NCI-H526 treated with DMSO at 0.1 percent for 48 hours (cell line): ENCODE measurements at regions not wholly inside any gene's neighbourhood (a gene's known extent, or its start where the extent isn't known, plus 50 kb on each side); places are given as distances from the start of the nearest gene placed in this dataset.

Experiments used
- DNase-seq: peaks from one replicate; lab custom pipeline; 2025; lab: John Stamatoyannopoulos, UW

DNA sequence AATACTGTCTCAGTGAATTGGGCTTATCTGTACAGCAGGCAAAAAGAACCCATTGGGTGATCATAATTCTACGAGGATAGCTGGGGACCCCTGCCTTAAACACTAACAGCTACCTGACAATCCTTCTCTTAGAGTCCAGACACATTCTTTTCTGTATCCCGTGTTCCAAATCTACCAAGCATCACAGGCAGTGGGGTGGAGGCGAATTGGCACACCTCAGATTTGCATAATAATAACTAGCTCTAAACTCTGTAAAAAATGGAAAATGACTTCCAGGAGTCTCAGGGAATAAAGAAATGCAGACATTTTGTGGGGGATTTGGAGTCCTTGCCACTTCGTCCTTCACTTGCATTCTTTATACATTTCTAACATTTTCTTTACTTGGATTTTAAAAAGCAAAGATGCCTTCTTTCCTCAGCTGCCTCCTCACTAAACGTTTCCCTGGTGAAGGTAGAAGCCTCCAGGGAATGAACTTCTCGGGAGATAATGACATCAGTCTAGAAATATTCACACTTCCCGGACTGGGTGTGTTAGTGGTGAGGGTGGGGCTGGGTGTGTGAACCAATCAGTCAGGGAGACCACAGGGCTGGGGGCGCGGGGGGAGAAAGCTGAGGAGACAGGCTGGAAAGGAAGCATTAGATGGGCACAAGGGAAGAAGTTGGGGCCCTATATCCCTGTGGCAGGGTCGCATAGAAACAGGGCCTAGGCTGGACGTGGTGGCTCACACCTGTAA, 59.1 kb upstream of the BOD1L2 start:
- DNase-seq, result no peak

DNA sequence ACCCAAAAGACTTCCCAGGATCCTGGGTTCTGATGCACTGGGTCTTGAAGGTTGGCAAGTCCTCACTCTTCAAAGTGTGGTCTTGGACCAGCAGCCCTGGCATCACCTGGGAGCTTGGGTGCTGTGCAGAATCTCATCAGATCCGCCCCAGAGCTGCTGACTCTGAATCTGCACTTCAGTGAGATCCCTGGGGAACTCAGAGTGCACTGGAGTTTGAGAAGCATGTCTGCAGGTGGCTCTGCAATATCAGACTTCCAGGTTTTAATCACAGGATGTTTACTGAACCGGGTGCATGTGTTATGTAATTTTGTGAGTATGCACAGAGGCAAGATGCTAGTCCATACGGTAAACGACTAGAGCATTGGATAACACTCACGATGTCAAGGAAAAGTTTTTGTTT, 58.0 kb upstream of the BOD1L2 start:
- peak; percentile 19 for DNase-seq

DNA sequence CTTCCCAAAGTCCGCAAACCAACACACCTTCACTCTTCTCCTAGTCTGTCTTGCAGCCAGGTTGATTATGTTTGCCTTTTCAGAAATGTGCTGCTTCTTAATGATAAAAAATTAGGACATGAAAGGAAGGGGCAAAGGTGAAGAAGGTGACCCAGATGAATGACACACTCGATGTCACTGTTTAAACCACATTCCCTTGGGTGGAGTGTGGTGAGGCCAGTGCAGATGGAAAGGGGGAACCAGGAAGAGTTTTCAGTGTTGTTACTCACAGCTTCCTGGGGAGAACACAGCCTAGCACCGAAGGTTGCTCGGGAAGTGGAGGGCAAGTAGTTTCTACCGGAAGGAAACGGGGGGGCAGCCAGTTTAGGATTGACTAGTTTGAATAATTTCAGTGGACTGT, 57.2 kb upstream of the BOD1L2 start:
- no peak for DNase-seq

DNA sequence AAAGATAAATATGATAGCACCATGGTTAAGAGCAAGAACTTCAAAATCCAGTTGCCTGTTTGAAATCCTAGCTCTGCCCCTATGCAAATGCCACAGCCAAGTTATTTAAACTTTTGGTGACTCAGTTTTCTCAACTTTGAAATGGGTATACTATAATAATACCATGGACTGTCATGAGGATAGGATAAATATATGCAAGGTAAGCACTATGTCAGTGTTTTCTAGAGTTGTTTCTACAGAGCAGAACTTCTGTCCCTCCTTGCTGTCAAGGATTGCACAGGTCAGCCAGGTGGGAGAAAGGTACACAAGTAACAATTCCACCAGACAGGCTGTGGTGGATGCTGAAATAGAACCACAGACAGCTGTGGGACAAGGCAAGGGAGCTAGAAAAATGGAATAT, 55.7 kb upstream of the BOD1L2 start:
- DNase-seq, result no peak

DNA sequence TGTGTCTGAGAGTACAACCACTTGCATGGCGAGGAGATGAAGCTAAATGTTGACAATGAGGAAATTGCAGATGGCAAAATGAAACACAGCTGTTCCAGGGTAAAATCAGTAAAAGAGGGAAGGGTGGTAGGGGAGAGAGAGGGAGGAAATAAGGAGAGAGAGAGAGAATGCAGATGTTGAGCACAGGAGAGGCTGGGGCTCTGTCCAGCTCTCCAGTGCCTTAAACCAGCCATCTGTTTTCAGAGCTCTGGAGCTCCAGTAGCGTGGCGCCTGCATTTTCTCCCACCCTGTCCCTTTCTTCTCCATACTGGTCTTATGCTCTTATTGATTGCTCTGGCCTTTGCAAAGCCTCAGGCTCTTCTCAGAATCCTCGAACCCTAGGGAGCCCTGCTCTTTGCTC, 52.7 kb upstream of the BOD1L2 start:
- no peak for DNase-seq

DNA sequence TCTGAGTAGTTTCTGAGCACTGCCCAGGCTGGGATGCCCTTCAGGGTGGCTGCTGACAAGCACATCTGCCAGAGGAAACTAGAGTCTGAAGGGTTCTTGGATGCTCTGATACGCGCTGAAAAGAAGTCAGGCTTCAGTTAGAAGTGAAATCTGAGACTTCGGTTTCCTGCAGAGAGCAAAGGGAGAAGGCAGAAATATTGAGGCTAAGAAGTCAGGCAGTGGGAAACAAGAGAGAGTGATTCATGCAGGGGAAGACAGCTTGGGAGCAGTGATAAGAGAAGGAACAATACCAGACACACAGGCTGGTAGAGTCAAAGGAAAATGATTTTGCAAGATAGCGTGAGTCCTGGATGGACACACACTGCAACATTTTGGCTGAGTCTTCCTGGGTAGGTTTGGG, 51.0 kb upstream of the BOD1L2 start:
- no peak for DNase-seq
